ENCODE measurements at regions not wholly inside any gene's neighbourhood (a gene's known extent, or its start where the extent isn't known, plus 50 kb on each side); places are given as distances from the start of the nearest gene placed in this dataset.

DNA sequence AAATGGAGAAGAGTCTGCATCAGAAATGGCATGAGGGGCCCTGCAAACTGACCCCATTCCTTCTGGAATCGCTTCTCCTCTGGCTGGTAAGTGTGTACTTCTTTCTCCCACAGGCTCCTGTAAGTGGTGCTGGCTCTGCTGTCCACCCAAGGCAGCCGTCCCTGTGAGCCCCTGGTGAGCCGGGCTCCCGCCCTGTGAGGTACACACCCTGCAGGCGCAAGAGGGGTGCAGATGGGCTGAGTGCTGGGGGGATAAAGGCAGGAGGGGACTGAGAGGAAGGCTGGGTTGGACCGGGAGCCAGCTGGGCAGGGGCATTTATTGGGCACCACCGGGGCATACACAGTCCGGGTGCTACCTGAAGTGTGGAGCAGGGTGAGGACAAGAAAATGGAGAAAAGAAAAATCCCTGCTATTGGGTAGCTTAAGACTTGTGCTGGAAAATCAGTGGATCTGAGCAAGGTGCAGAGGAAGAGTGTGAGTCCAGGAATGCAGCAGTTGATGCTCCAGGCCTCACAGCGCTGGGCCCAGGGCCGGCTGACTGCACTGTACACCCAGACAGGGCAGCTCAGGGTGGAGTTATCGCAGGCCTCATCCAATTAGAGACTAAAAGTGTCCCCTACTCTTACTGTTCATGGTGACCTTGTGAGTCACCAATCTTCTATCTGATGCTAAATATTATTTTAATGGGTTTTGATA lies 455.1 kb upstream of the B3GAT1 start:
- no peaks in the 10 kb centered on the region for H3K36me3 Mint-ChIP-seq (ENCODE audit: insufficient read depth, unreplicated experiment)
- H3K4me3 Mint-ChIP-seq (ENCODE audit: unreplicated experiment) = no peak overlapping the region
- DNase-seq (ENCODE audit: unreplicated experiment) = no peak
- TF ChIP-seq, protein P1, sequence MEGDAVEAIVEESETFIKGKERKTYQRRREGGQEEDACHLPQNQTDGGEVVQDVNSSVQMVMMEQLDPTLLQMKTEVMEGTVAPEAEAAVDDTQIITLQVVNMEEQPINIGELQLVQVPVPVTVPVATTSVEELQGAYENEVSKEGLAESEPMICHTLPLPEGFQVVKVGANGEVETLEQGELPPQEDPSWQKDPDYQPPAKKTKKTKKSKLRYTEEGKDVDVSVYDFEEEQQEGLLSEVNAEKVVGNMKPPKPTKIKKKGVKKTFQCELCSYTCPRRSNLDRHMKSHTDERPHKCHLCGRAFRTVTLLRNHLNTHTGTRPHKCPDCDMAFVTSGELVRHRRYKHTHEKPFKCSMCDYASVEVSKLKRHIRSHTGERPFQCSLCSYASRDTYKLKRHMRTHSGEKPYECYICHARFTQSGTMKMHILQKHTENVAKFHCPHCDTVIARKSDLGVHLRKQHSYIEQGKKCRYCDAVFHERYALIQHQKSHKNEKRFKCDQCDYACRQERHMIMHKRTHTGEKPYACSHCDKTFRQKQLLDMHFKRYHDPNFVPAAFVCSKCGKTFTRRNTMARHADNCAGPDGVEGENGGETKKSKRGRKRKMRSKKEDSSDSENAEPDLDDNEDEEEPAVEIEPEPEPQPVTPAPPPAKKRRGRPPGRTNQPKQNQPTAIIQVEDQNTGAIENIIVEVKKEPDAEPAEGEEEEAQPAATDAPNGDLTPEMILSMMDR (IDR thresholded peaks at IDR 0.05; ENCODE audit: unreplicated experiment) = no peak
- intact Hi-C loops (cut with micrococcal nuclease) = loop anchor here (5.0 kb wide), 1 partner anchor 505 kb away; no protein-coding TSS in a partner anchor
- CTCF ChIA-PET = interaction anchor here (0.6 to 3.0 kb wide), 5 partner anchors 9 to 303 kb away, joined by 3 to 15 read pairs (median 3); no protein-coding TSS in a partner anchor
- peaks cover 15% of the 10 kb centered on the region for H3K9me3 Mint-ChIP-seq (ENCODE audit: unreplicated experiment)
- no peaks in the 10 kb centered on the region for H3K27me3 Mint-ChIP-seq (ENCODE audit: insufficient read depth, unreplicated experiment)
- no peak overlapping the region for H3K27ac Mint-ChIP-seq (ENCODE audit: low read depth, unreplicated experiment)
- no peaks in the 10 kb centered on the region for H3K4me1 Mint-ChIP-seq (ENCODE audit: insufficient read depth, unreplicated experiment)
- BruUV-seq (replicated peaks) = no TSS peak
- POLR2A ChIA-PET = interaction anchor here (1.4 kb wide), 1 partner anchor 204 kb away, joined by 3 read pairs; no protein-coding TSS in a partner anchor

DNA sequence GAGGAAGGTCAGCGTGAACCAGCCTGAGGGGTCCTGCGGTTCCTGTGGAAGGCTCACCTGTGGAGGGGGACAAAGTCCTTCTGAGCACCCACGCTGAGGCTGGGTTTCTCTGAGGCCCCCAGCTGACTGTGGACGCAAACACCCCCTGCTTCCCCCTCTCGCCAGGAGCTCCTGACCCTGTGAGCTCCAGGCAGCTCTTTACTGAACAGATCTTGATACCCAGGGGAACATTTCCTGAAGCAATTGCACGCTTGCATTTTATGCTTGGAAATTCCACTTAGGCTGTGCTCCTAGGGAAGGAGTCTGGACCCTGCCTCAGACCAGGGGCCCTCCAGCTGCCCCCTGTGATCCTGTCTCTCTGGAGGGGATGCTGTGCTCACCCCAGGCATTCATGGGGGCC lies 454.2 kb upstream of the B3GAT1 start:
- Mint-ChIP-seq H3K4me1 (ENCODE audit: insufficient read depth, unreplicated experiment) (no peaks in the 10 kb centered on the region), H3K36me3 (ENCODE audit: insufficient read depth, unreplicated experiment) (no peaks in the 10 kb centered on the region), H3K4me3 (ENCODE audit: unreplicated experiment) (no peak overlapping the region), H3K27ac (ENCODE audit: low read depth, unreplicated experiment) (no peak overlapping the region), H3K27me3 (ENCODE audit: insufficient read depth, unreplicated experiment) (no peaks in the 10 kb centered on the region), H3K9me3 (ENCODE audit: unreplicated experiment) (peaks cover 16% of the 10 kb centered on the region)
- no peak for DNase-seq (ENCODE audit: unreplicated experiment)
- CTCF ChIA-PET = interaction anchor here (0.7 to 3.0 kb wide), 3 partner anchors 200 to 478 kb away, joined by 3 to 15 read pairs (median 4); no protein-coding TSS in a partner anchor
- TF ChIP-seq, protein P1 (IDR thresholded peaks at IDR 0.05; ENCODE audit: unreplicated experiment) = no peak
- POLR2A ChIA-PET = interaction anchor here (0.5 kb wide), 1 partner anchor 43 kb away, joined by 3 read pairs; no protein-coding TSS in a partner anchor
- intact Hi-C loops (cut with micrococcal nuclease) = loop anchor here (5.0 kb wide), 1 partner anchor 504 kb away; no protein-coding TSS in a partner anchor
- no TSS peak for BruUV-seq (replicated peaks)

DNA sequence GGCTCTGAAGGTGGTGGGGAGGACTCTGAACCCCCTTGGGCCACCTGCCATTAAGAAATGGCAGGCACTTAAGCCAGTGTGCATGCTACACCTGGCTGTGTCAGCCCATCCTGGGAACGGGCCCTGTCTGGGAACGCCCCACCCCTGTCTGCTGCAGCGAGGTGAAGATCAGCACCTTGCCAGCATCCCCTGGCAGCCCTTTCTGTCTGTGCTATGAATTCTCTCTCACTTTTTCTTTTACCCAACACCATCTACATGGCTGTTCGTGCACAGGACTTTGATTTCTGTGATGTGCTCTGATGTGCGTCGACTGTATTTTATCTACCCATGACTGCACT lies 452.9 kb upstream of the B3GAT1 start:
- BruUV-seq (replicated peaks) = no TSS peak
- peaks cover 24% of the 10 kb centered on the region for H3K9me3 Mint-ChIP-seq (ENCODE audit: unreplicated experiment)
- H3K36me3 Mint-ChIP-seq (ENCODE audit: insufficient read depth, unreplicated experiment) = no peaks in the 10 kb centered on the region
- H3K27me3 Mint-ChIP-seq (ENCODE audit: insufficient read depth, unreplicated experiment) = no peaks in the 10 kb centered on the region
- no peak overlapping the region for H3K4me3 Mint-ChIP-seq (ENCODE audit: unreplicated experiment)
- POLR2A ChIA-PET = no interaction called here
- CTCF ChIA-PET = interaction anchor here (0.5 kb wide), 1 partner anchor 505 kb away, joined by 3 read pairs; no protein-coding TSS in a partner anchor
- DNase-seq (ENCODE audit: unreplicated experiment) = no peak
- no peaks in the 10 kb centered on the region for H3K4me1 Mint-ChIP-seq (ENCODE audit: insufficient read depth, unreplicated experiment)
- intact Hi-C loops (cut with micrococcal nuclease) = loop anchor here (5.0 kb wide), 1 partner anchor 503 kb away; no protein-coding TSS in a partner anchor
- H3K27ac Mint-ChIP-seq (ENCODE audit: low read depth, unreplicated experiment) = no peak overlapping the region
- TF ChIP-seq, protein P1 (IDR thresholded peaks at IDR 0.05; ENCODE audit: unreplicated experiment) = no peak

DNA sequence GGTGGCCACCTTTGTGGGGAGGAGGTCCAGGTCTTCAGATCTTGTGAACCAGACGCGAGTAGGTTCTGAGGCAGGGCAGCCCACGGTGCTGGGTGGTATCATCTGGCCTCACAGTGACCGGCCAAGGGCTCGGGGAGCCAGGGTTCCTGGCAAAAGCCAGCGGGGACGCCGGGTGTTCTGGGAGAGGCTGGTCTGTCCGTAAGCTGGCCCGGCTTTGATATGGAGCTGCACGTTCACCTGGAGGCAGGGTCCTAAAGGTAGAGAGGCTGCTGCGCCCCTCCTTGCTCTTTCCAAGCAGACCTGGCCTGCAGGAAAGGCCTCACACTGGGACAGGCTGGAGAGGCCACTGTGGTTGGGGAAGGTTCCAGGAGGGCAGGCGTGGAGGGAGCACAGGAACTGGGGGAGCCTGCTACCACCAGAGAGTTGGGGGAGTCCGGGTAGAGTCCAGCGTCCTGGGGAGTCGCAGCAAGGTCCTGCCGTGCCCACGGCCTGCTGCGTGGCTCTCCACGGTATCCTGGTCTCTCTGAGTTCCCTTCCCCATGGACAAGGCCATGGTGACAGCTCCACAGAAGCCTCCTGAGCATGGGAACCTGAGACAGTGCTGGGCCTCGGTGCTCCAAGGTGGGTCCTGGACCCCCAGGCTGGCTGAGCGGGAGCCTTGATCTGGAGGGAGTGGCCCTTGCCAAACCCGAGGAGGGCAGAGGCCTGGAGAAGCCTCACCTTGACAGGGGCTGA lies 452.4 kb upstream of the B3GAT1 start:
- Mint-ChIP-seq H3K27me3 (ENCODE audit: insufficient read depth, unreplicated experiment) (no peaks in the 10 kb centered on the region), H3K27ac (ENCODE audit: low read depth, unreplicated experiment) (no peak overlapping the region), H3K4me3 (ENCODE audit: unreplicated experiment) (no peak overlapping the region), H3K9me3 (ENCODE audit: unreplicated experiment) (peaks cover 24% of the 10 kb centered on the region), H3K4me1 (ENCODE audit: insufficient read depth, unreplicated experiment) (no peaks in the 10 kb centered on the region), H3K36me3 (ENCODE audit: insufficient read depth, unreplicated experiment) (no peaks in the 10 kb centered on the region)
- POLR2A ChIA-PET = no interaction called here
- no peak for DNase-seq (ENCODE audit: unreplicated experiment)
- intact Hi-C loops (cut with micrococcal nuclease) = no loop called here
- no TSS peak for BruUV-seq (replicated peaks)
- CTCF ChIA-PET = no interaction called here
- TF ChIP-seq, protein P1 (IDR thresholded peaks at IDR 0.05; ENCODE audit: unreplicated experiment) = no peak

Data from MCF 10A (cell line).